ENCODE measurements at regions not wholly inside any gene's neighbourhood (a gene's known extent, or its start where the extent isn't known, plus 50 kb on each side); places are given as distances from the start of the nearest gene placed in this dataset.

GRCh38 chr9:29701971-29702370 lies 2128.7 kb upstream of the C9orf72 start:
- TF ChIP-seq SRF (IDR thresholded peaks at IDR 0.05; ENCODE audit: low read depth, low read length), result no peak
- no peak for TF ChIP-seq EP300 (IDR thresholded peaks at IDR 0.05; ENCODE audit: borderline replicate concordance in 1 of 2, low read depth in 2 of 2, low read length in 2 of 2)
- TF ChIP-seq POLR2AphosphoS5 (IDR thresholded peaks at IDR 0.05; ENCODE audit: low read depth, low read length), result no peak
- TF ChIP-seq CTCF (IDR thresholded peaks at IDR 0.05; ENCODE audit: control extremely low read depth in 1 of 3, insufficient read depth in 1 of 3, low read depth in 1 of 3, low read length in 3 of 3), result no peak
